ENCODE measurements at regions not wholly inside any gene's neighbourhood (a gene's known extent, or its start where the extent isn't known, plus 50 kb on each side); places are given as distances from the start of the nearest gene placed in this dataset.
"Not testable (repeated sequence)": the region's sequence is repeated elsewhere in the genome, so short reads cannot be mapped to it uniquely, and the experiment has no call there.

DNA sequence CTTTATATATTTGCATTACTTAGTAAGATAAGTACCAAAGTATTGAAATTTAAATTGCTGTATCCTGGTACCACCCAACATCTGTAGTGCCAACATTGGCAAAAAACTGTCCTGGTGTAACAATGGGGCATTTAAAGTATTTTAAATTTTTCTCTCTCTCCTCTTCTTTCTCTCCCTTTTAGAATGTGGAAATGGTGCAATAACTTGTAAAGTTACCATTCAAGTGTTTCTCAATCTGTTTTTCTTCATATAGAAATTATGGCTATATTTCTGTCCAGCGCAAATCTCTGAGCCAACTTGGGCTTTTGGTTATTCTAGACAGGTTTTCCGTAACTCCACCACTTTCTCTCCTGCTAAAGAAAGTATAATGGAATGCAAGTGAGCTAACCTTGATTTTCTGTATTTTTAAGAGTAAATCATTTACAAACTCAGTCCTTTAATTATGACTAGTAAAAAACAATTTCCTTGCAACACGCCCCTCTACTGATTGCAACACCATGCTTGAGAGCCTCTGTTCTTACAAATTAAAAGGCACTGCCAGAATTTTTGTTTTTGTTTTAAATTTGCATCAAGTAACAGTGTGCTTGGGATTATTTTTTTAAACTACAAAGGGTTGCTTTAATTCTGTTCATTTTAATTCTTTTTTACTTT, 324.2 kb upstream of the CITED2 start:
- DNase-seq = no peak
- Histone ChIP-seq H3K4me3 (no peak overlapping the region), H3K4me1 (peaks cover 0 to 5% (median 0%) of the 10 kb centered on the region in 12 donors), H3K36me3 (no peaks in the 10 kb centered on the region), H3K27me3 (no peaks in the 10 kb centered on the region), H3K27ac (no peak overlapping the region), H3K9me3 (peaks cover 0 to 6% (median 0%) of the 10 kb centered on the region in 12 donors)
- WGBS, 4 donors = 86 to 93% (median 92%) methylated on average over 3 of the region's 3 CpGs
- no peak for ATAC-seq
- no peak for TF ChIP-seq POLR2A (IDR thresholded peaks at IDR 0.05)
- TF ChIP-seq, protein P1, sequence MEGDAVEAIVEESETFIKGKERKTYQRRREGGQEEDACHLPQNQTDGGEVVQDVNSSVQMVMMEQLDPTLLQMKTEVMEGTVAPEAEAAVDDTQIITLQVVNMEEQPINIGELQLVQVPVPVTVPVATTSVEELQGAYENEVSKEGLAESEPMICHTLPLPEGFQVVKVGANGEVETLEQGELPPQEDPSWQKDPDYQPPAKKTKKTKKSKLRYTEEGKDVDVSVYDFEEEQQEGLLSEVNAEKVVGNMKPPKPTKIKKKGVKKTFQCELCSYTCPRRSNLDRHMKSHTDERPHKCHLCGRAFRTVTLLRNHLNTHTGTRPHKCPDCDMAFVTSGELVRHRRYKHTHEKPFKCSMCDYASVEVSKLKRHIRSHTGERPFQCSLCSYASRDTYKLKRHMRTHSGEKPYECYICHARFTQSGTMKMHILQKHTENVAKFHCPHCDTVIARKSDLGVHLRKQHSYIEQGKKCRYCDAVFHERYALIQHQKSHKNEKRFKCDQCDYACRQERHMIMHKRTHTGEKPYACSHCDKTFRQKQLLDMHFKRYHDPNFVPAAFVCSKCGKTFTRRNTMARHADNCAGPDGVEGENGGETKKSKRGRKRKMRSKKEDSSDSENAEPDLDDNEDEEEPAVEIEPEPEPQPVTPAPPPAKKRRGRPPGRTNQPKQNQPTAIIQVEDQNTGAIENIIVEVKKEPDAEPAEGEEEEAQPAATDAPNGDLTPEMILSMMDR (IDR thresholded peaks at IDR 0.05) = no peak
- intact Hi-C loops (cut with DNase I) = no loop called here

- H3K27ac ChIP-seq; H3K4me1 ChIP-seq; H3K27me3 ChIP-seq; DNase-seq; H3K9me3 ChIP-seq; H3K36me3 ChIP-seq; H3K4me3 ChIP-seq; ATAC-seq; intact Hi-C loops (cut with DNase I): not testable (repeated sequence)
- WGBS, 4 donors = 93 to 100% (median 98%) methylated on average over 15 to 23 of the region's 23 CpGs; no CpG with 5 or more reads in 1 of the 4 donors
Measured at GRCh38 chr6:139697856-139698255, 323.4 kb upstream of the CITED2 start.

DNA sequence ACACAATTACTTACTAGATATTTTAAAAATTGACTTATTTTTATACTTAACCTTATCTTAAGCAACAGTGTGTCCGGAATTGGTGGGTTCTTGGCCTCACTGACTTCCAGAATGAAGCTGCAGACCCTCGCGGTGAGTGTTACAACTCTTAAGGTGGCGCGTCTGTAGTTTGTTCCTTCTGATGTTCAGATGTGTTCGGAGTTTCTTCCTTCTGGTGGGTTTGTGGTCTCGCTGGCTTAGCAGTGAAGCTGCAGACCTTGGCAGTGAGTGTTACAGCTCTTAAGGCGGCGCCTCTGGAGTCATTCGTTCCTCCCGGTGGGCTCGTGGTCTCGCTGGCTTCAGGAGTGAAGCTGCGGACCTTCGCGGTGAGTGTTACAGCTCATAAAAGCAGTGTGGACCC, 322.5 kb upstream of the CITED2 start:
- H3K27ac ChIP-seq; H3K9me3 ChIP-seq; ATAC-seq; H3K36me3 ChIP-seq; intact Hi-C loops (cut with DNase I); DNase-seq; H3K27me3 ChIP-seq; H3K4me1 ChIP-seq: not testable (repeated sequence)
- H3K4me3 ChIP-seq = peak overlapping the region in 1 of 12 donors; percentile 6
- 91 to 95% (median 94%) methylated on average over 16 of the region's 16 CpGs for WGBS, 4 donors

- TF ChIP-seq, protein P1 (IDR thresholded peaks at IDR 0.05) = no peak
- no peak for TF ChIP-seq POLR2A (IDR thresholded peaks at IDR 0.05)
- Histone ChIP-seq H3K4me3 (no peak overlapping the region), H3K9me3 (no peaks in the 10 kb centered on the region), H3K4me1 (peaks cover 0 to 5% (median 0%) of the 10 kb centered on the region in 12 donors), H3K36me3 (no peaks in the 10 kb centered on the region), H3K27ac (no peak overlapping the region), H3K27me3 (no peaks in the 10 kb centered on the region)
- DNase-seq = no peak
- WGBS, 4 donors = 70 to 85% (median 72%) methylated on average over 1 of the region's 1 CpG
- no peak for ATAC-seq
- intact Hi-C loops (cut with DNase I) = no loop called here
Measured at GRCh38 chr6:139695361-139695760, 320.9 kb upstream of the CITED2 start.

DNA sequence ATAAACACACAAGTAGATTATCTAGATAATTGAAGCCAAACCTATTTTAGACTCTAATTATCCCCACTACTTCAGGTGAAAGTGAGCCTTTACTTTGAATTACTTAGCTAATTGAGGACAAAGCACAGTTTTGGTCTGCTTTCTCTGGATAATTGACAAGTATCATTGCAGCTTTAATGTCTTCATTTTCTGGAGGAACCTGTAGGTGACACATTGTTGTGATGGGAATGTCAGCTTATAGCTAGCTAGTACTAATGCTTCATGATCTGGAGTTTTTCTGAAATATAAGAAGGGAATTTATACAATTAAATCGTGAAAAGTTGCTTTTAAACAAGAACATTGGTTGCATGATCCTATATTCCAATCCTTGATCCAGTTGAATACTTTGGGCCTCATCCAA, 319.3 kb upstream of the CITED2 start:
- Histone ChIP-seq H3K9me3 (no peaks in the 10 kb centered on the region), H3K27me3 (no peaks in the 10 kb centered on the region), H3K4me3 (no peak overlapping the region), H3K4me1 (peaks cover 0 to 4% (median 0%) of the 10 kb centered on the region in 12 donors), H3K36me3 (no peaks in the 10 kb centered on the region), H3K27ac (no peak overlapping the region)
- DNase-seq = no peak
- WGBS, 4 donors = 84 to 100% (median 91%) methylated on average over 1 of the region's 1 CpG
- ATAC-seq = no peak
- intact Hi-C loops (cut with DNase I) = no loop called here
- TF ChIP-seq POLR2A (IDR thresholded peaks at IDR 0.05) = no peak
- TF ChIP-seq, protein P1 (IDR thresholded peaks at IDR 0.05) = no peak

Data from heart left ventricle (tissue), 16 donors.